ENCODE measurements at regions not wholly inside any gene's neighbourhood (a gene's known extent, or its start where the extent isn't known, plus 50 kb on each side); places are given as distances from the start of the nearest gene placed in this dataset.

- no peaks in the 10 kb centered on the region for H3K9me3 ChIP-seq
- H3K27me3 ChIP-seq: no peaks in the 10 kb centered on the region
- no peak overlapping the region for H3K4me3 ChIP-seq (ENCODE audit: low read depth, low read length)
- no peaks in the 10 kb centered on the region for H3K36me3 ChIP-seq
- H3K4me1 ChIP-seq: no peaks in the 10 kb centered on the region
- no peak for DNase-seq
- TF ChIP-seq, protein P1, sequence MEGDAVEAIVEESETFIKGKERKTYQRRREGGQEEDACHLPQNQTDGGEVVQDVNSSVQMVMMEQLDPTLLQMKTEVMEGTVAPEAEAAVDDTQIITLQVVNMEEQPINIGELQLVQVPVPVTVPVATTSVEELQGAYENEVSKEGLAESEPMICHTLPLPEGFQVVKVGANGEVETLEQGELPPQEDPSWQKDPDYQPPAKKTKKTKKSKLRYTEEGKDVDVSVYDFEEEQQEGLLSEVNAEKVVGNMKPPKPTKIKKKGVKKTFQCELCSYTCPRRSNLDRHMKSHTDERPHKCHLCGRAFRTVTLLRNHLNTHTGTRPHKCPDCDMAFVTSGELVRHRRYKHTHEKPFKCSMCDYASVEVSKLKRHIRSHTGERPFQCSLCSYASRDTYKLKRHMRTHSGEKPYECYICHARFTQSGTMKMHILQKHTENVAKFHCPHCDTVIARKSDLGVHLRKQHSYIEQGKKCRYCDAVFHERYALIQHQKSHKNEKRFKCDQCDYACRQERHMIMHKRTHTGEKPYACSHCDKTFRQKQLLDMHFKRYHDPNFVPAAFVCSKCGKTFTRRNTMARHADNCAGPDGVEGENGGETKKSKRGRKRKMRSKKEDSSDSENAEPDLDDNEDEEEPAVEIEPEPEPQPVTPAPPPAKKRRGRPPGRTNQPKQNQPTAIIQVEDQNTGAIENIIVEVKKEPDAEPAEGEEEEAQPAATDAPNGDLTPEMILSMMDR (IDR thresholded peaks at IDR 0.05; ENCODE audit: low read depth, low read length): no peak
Measured at GRCh38 chr5:166562246-166562645, 1729.2 kb upstream of the WWC1 start.

DNA sequence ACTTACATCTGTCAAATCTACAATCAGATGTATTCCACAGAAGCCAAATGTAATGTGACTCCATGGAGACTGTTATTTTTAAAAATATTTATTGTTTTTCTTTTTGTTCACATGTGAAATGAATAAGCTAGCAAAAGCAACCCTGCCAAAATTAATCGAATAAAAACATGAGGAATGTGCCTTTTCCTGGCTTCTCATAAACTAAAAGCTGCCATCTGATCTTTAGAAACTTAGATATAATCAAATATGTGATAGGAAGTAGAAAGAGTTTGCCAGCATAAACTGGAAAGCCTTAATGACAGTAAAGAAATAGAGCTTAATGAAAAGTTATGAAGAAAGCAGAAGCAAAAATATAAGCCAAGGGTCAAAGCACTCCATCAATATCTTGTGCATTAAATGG lies 1724.7 kb upstream of the WWC1 start:
- H3K36me3 ChIP-seq: no peaks in the 10 kb centered on the region
- H3K4me1 ChIP-seq: no peaks in the 10 kb centered on the region
- no peaks in the 10 kb centered on the region for H3K27me3 ChIP-seq
- no peak for DNase-seq
- TF ChIP-seq, protein P1 (IDR thresholded peaks at IDR 0.05; ENCODE audit: low read depth, low read length): no peak
- H3K4me3 ChIP-seq (ENCODE audit: low read depth, low read length): no peak overlapping the region
- H3K9me3 ChIP-seq: no peaks in the 10 kb centered on the region

DNA sequence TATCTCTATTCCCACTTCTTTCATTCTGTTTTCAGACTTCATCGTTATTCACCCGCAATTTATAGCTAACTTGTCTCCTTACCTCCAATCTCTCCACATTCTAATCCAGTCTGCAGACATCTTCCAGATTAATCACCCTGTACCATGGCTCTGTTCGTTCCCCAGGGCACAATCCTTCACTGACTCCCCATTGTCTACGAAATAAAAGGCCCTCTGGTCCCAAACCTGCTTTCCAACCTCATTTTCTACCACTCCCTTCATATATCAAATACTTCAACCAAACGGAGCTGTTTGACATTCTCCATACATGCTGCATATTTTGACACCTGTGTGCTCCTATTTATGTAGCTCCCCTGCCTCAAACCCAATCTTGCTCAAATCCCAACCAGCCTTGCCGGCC lies 1720.6 kb upstream of the WWC1 start:
- Histone ChIP-seq H3K9me3 (no peaks in the 10 kb centered on the region), H3K4me3 (ENCODE audit: low read depth, low read length) (no peak overlapping the region), H3K4me1 (no peaks in the 10 kb centered on the region), H3K27me3 (no peaks in the 10 kb centered on the region), H3K36me3 (no peaks in the 10 kb centered on the region)
- DNase-seq: no peak
- TF ChIP-seq, protein P1 (IDR thresholded peaks at IDR 0.05; ENCODE audit: low read depth, low read length): no peak

- H3K9me3 ChIP-seq: no peaks in the 10 kb centered on the region
- TF ChIP-seq, protein P1 (IDR thresholded peaks at IDR 0.05; ENCODE audit: low read depth, low read length): no peak
Measured at GRCh38 chr5:166571668-166572067, 1719.8 kb upstream of the WWC1 start.

DNA sequence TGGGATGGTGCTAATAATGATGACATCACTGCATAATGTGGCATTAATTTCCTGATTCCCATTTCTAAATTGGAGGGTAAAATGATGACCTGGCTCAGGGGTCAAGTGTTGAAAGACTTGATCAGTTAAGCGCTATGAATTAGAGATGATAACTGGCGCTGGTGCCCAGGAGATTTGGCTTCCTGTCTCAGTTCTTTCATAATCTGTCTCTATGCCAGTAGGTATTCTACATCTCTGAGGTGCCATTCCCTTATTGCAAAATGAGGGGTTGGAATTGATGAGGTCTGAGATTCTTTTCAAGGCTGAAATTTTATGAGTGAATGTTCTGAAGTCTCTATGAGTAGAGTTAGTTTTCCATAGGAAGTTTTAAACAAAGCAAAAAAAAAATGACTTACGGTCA lies 1715.1 kb upstream of the WWC1 start:
- H3K4me3 ChIP-seq (ENCODE audit: low read depth, low read length): no peak overlapping the region
- no peaks in the 10 kb centered on the region for H3K36me3 ChIP-seq
- no peaks in the 10 kb centered on the region for H3K27me3 ChIP-seq
- no peak for DNase-seq
- H3K4me1 ChIP-seq: no peaks in the 10 kb centered on the region
- TF ChIP-seq, protein P1 (IDR thresholded peaks at IDR 0.05; ENCODE audit: low read depth, low read length): no peak
- H3K9me3 ChIP-seq: no peaks in the 10 kb centered on the region

More at GRCh38 chr5:166571668-166572067, 1719.8 kb upstream of the WWC1 start:
- Histone ChIP-seq H3K4me3 (ENCODE audit: low read depth, low read length) (no peak overlapping the region), H3K36me3 (no peaks in the 10 kb centered on the region), H3K4me1 (no peaks in the 10 kb centered on the region), H3K27me3 (no peaks in the 10 kb centered on the region)
- no peak for DNase-seq

GRCh38 chr5:166581826-166582225 lies 1709.6 kb upstream of the WWC1 start:
- no peak for DNase-seq

More at GRCh38 chr5:166581826-166582225, 1709.6 kb upstream of the WWC1 start:
- Histone ChIP-seq H3K9me3 (no peaks in the 10 kb centered on the region), H3K4me1 (no peaks in the 10 kb centered on the region), H3K27me3 (no peaks in the 10 kb centered on the region), H3K36me3 (no peaks in the 10 kb centered on the region), H3K4me3 (ENCODE audit: low read depth, low read length) (no peak overlapping the region)
- TF ChIP-seq, protein P1 (IDR thresholded peaks at IDR 0.05; ENCODE audit: low read depth, low read length): no peak

All from BE2C (cell line).